ENCODE measurements at regions not wholly inside any gene's neighbourhood (a gene's known extent, or its start where the extent isn't known, plus 50 kb on each side); places are given as distances from the start of the nearest gene placed in this dataset.

DNA sequence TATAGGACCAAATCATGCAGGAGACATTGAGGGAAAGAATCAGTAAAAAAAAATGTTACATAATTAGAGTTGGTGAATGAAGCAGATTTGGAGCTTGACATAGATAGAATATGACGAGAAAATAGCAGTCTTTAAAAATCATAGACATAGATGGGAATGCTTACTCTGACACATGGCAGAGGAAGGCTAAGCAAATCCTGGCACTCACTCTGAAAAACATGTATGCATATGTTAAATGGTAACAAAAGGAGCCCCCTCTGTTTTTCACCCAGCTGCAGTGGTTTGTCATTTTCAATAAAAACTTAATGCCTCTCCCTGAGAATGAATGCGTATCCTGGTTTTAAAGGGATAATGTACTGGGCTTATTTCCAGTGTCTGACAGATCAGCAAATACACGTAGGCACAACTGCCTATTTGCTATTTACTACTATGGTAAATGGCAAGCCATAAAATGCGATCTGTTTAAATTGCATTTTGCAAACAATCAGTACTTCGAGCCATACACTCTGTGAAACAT is 561.2 kb upstream of the SEL1L start:
- H3K4me3 Mint-ChIP-seq = no peak overlapping the region
- no peak overlapping the region for H3K27ac Mint-ChIP-seq
- TF ChIP-seq, protein P1, sequence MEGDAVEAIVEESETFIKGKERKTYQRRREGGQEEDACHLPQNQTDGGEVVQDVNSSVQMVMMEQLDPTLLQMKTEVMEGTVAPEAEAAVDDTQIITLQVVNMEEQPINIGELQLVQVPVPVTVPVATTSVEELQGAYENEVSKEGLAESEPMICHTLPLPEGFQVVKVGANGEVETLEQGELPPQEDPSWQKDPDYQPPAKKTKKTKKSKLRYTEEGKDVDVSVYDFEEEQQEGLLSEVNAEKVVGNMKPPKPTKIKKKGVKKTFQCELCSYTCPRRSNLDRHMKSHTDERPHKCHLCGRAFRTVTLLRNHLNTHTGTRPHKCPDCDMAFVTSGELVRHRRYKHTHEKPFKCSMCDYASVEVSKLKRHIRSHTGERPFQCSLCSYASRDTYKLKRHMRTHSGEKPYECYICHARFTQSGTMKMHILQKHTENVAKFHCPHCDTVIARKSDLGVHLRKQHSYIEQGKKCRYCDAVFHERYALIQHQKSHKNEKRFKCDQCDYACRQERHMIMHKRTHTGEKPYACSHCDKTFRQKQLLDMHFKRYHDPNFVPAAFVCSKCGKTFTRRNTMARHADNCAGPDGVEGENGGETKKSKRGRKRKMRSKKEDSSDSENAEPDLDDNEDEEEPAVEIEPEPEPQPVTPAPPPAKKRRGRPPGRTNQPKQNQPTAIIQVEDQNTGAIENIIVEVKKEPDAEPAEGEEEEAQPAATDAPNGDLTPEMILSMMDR (IDR thresholded peaks at IDR 0.05; ENCODE audit: unreplicated experiment in 3 of 3) = no peak
- H3K4me1 Mint-ChIP-seq = no peaks in the 10 kb centered on the region
- peaks cover 17% of the 10 kb centered on the region for H3K27me3 Mint-ChIP-seq (ENCODE audit: low read depth)
- no peaks in the 10 kb centered on the region for H3K36me3 Mint-ChIP-seq (ENCODE audit: low read depth)
- no peaks in the 10 kb centered on the region for H3K9me3 Mint-ChIP-seq

DNA sequence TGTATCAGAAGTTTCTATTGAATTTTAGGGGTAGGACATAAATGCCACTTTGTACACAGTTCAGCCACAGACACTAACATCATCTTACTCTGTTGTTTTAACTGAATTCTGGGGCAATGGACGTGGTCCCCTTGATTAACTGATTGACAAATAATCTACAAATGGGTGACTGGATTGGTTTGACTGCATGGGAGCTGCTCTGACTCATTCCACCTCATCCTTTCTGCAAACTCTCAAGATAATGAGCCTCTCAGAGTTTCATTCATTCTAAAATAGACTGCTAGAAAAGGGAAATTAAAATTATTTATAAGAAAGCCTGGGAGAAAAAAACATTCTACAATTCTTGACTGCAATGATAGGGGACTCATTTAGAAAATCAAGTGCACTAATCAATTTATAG is 570.4 kb upstream of the SEL1L start:
- H3K4me3 Mint-ChIP-seq = no peak overlapping the region
- no peak overlapping the region for H3K27ac Mint-ChIP-seq
- no peaks in the 10 kb centered on the region for H3K4me1 Mint-ChIP-seq
- no peaks in the 10 kb centered on the region for H3K9me3 Mint-ChIP-seq
- no peaks in the 10 kb centered on the region for H3K36me3 Mint-ChIP-seq (ENCODE audit: low read depth)
- TF ChIP-seq, protein P1 (IDR thresholded peaks at IDR 0.05; ENCODE audit: unreplicated experiment in 3 of 3) = no peak
- no peaks in the 10 kb centered on the region for H3K27me3 Mint-ChIP-seq (ENCODE audit: low read depth)

DNA sequence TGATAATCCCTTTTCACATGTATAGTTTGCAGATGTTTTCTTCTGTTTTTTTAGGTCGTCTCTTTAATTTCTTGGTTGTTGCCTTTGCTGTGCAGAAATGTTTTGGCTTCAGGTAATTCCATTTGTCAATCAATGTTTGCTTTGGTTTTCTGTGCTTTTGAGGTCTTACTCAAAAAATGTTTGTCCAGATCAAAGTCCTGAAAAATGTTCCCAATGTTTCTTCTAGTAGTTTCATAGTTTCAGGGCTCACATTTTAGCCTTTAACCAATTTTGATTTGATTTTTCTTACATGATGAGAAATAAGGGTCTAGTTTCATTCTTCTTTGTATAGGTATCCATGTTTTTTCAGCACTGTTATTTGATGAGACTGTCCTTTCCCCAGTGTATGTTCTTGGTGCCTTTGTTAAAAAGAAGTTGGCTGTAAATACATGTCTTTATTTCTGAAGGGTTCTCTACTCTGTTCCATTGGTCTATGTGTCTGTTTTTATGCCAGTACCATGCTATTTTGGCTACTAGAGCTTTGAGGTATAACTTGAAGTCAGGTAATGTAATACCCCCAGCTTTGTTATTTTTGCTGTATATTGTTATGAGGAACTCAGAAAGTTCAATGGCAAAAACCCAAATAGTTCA is 578.7 kb upstream of the SEL1L start:
- H3K4me1 Mint-ChIP-seq = no peaks in the 10 kb centered on the region
- no peak overlapping the region for H3K27ac Mint-ChIP-seq
- no peaks in the 10 kb centered on the region for H3K36me3 Mint-ChIP-seq (ENCODE audit: low read depth)
- no peaks in the 10 kb centered on the region for H3K27me3 Mint-ChIP-seq (ENCODE audit: low read depth)
- no peak overlapping the region for H3K4me3 Mint-ChIP-seq
- peaks cover 2% of the 10 kb centered on the region for H3K9me3 Mint-ChIP-seq
- TF ChIP-seq, protein P1 (IDR thresholded peaks at IDR 0.05; ENCODE audit: unreplicated experiment in 3 of 3) = no peak

DNA sequence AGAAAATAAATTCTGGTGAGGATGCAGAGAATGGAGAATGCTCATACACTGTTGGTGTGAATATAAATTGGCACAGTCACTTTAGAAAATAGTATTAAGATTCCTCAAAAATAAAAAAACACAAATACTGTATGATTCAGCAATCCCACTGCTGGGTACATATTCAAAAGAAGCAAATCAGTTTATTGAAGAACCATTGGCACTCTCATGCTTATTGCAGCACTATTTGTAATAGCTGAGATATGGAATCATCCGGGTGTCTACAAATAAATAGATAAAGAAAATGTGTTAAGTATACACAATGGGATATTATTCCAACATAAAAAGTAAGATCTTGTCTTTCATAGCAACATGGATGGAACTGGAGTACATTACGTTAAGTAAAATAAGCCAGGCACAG is 579.4 kb upstream of the SEL1L start:
- no peaks in the 10 kb centered on the region for H3K4me1 Mint-ChIP-seq

DNA sequence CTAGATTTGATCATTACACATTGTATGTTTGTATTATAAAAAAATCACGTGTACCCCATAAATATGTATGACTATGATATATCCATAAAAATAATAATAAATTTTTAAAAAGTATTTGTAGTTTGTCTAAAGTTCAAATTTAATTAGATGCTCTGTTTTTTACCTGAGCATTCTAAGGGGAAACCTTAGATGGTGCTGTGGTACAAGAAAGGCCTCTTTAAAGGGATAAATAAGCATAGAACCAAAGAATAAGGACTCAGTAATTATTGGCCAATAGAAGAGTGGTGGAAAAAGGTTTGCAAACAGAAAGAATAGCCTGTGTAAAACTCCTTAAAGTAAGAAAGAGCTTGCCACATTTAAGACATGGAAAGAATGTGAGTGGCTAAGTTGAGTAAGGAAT is 580.1 kb upstream of the SEL1L start:
- TF ChIP-seq, protein P1 (IDR thresholded peaks at IDR 0.05; ENCODE audit: unreplicated experiment in 3 of 3) = peak in 1 of 3 experiments; percentile 19
- peaks cover 9% of the 10 kb centered on the region for H3K9me3 Mint-ChIP-seq
- no peak overlapping the region for H3K27ac Mint-ChIP-seq
- H3K4me1 Mint-ChIP-seq = no peaks in the 10 kb centered on the region
- no peaks in the 10 kb centered on the region for H3K27me3 Mint-ChIP-seq (ENCODE audit: low read depth)
- H3K36me3 Mint-ChIP-seq (ENCODE audit: low read depth) = no peaks in the 10 kb centered on the region
- no peak overlapping the region for H3K4me3 Mint-ChIP-seq

More for the DNA sequence above, 579.4 kb upstream of the SEL1L start:
- Mint-ChIP-seq H3K9me3 (peaks cover 6% of the 10 kb centered on the region), H3K27ac (no peak overlapping the region), H3K27me3 (ENCODE audit: low read depth) (no peaks in the 10 kb centered on the region), H3K4me3 (no peak overlapping the region), H3K36me3 (ENCODE audit: low read depth) (no peaks in the 10 kb centered on the region)
- TF ChIP-seq, protein P1 (IDR thresholded peaks at IDR 0.05; ENCODE audit: unreplicated experiment in 3 of 3) = no peak

DNA sequence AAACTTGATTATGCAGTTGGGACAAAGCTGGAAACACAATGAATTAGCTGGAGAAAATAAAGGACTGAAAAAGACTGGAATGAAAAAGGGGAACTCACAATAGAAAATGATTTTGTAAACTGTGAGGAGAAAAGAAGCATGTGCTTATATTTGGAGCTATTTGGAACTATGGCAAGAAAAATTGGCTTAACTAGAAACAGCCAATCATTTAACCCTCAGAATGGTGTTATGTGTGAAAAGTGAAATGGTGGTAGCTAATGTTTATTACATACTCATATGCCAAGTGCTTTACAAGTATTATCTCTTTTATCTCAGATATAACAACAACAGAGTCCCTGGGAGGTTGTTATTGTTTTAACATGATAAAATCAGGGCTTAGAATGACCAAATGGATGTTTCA is 583.1 kb upstream of the SEL1L start:
- Mint-ChIP-seq H3K36me3 (ENCODE audit: low read depth) (no peaks in the 10 kb centered on the region), H3K4me3 (no peak overlapping the region), H3K27ac (no peak overlapping the region), H3K4me1 (no peaks in the 10 kb centered on the region), H3K27me3 (ENCODE audit: low read depth) (no peaks in the 10 kb centered on the region), H3K9me3 (peaks cover 9% of the 10 kb centered on the region)
- TF ChIP-seq, protein P1 (IDR thresholded peaks at IDR 0.05; ENCODE audit: unreplicated experiment in 3 of 3) = no peak
